ENCODE measurements at regions not wholly inside any gene's neighbourhood (a gene's known extent, or its start where the extent isn't known, plus 50 kb on each side); places are given as distances from the start of the nearest gene placed in this dataset.
"Not testable (repeated sequence)": the region's sequence is repeated elsewhere in the genome, so short reads cannot be mapped to it uniquely, and the experiment has no call there.

DNA sequence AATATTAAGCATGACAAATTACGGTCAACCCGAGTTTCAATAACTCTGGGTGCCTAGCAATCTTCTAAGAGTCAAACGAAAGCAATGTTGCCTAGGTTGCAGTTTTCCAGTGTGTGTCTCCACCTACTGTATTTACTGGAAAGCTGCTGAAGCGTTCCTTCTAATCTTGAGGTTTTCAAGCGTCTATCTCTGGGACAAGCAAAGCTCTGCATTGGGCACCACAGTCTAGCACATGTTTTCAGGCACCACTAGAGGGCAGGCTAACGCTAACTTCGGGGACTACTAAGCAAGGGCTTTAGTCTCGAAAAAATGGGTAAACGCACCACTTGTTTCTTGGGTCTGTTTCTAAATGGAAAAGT, 82.7 kb upstream of the KIF2A start:
- Mint-ChIP-seq H3K27ac (peak overlapping the region; percentile 85), H3K4me1 (ENCODE audit: low read depth) (peaks cover 22% of the 10 kb centered on the region), H3K27me3 (ENCODE audit: low read depth) (peaks cover 14% of the 10 kb centered on the region), H3K4me3 (peak overlapping the region; percentile 81), H3K9me3 (peaks cover 18% of the 10 kb centered on the region)
- not testable (repeated sequence) for H3K36me3 Mint-ChIP-seq (ENCODE audit: low read depth)

DNA sequence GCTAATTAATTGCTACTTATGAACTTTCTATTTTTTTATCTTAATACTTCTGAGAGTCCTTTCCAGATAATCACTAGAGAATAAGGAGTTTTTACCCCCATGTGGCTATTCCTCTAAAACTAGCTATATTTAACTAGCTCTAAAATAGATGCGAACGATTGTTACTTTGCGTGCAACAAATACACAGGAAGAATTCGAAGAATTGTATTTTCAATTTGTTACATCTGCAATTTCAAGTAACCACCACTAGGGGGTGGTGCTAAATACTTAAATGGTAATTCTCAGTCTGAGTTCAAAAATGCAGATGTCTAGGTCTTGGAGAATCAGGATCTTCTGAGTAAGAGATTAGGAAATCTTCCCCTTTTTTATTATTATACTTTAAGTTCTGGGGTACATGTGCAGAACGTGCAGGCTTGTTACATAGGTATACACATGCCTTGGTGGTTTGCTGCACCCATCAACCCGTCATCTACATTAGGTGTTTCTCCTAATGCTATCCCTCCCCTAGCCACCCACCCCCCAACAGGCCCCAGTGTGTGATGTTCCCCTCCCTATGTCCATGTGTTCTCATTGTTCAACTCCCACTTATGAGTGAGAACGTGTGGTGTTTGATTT, 80.9 kb upstream of the KIF2A start:
- peak overlapping the region; percentile 71 for H3K27ac Mint-ChIP-seq
- H3K27me3 Mint-ChIP-seq (ENCODE audit: low read depth); H3K4me3 Mint-ChIP-seq: not testable (repeated sequence)

DNA sequence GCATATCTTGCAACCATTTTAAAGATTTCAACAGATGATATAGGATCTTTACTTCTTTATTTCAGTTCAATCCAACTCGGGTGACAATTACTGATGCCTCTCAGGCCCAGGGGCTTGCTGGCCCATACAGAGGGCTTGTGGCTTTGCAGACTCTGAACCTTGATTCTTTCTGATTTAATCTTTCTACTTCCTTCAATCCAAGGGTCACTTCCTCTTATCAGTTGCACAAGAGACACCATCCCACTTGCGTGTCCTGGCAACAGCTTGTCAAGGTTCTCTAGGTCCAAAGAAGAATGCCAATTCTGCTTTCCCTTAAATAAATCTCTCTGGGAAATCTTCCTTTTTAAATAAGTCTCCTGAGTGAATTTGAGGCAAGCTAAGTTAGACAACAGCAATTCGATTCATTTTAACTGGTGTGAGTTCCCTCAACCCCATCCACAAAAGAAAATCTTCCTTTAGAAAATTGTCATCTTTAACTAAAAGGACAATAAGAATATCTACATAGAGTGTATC, 75.1 kb upstream of the KIF2A start:
- H3K4me3 Mint-ChIP-seq; H3K9me3 Mint-ChIP-seq; H3K27ac Mint-ChIP-seq; H3K36me3 Mint-ChIP-seq (ENCODE audit: low read depth); H3K27me3 Mint-ChIP-seq (ENCODE audit: low read depth): not testable (repeated sequence)
- H3K4me1 Mint-ChIP-seq (ENCODE audit: low read depth): peaks cover 18% of the 10 kb centered on the region

More for the DNA sequence above, 80.9 kb upstream of the KIF2A start:
- H3K36me3 Mint-ChIP-seq (ENCODE audit: low read depth): not testable (repeated sequence)
- Mint-ChIP-seq H3K4me1 (ENCODE audit: low read depth) (peaks cover 23% of the 10 kb centered on the region), H3K9me3 (peaks cover 20% of the 10 kb centered on the region)

DNA sequence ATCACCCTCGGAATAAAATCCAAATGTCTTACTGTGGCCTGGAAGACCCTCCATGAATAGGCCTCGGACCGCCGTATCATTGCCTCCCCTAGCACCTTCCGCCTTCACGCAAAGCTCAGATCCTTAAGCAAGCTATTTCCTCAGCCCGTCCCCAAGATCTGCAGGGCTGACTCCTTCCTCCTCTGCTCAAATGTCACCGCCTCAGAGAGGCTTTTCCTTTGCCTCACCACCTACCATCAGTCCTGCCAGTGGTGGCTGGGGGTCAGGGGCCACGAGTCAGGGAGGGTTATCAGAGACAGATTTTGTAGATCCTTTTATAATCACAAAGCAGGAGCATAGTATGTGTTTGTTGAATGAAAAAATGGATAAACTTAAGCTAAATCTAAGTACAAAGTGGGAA, 74.4 kb upstream of the KIF2A start:
- Mint-ChIP-seq H3K4me1 (ENCODE audit: low read depth) (peaks cover 18% of the 10 kb centered on the region), H3K36me3 (ENCODE audit: low read depth) (peaks cover 10% of the 10 kb centered on the region), H3K9me3 (peaks cover 4% of the 10 kb centered on the region), H3K4me3 (no peak overlapping the region), H3K27ac (no peak overlapping the region), H3K27me3 (ENCODE audit: low read depth) (no peaks in the 10 kb centered on the region)

DNA sequence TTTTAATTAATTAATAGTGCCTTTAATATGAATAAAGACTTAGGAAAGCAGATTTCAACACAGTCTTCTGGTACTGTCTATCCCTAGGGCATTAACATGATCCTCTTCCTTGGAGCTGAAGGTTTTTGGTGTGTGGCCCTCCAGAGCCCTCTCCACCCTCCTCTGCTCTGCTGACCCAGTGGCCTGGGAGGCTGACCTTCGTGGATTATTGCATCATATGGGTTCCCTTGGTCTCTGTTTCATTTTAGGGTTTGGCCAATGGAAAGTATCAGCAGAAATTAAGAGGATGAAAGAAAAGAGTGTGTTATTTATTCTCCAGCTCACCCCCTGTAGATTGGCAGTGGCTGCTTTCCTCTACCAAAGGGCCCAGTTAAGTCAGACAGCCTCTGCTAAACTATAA, 73.8 kb upstream of the KIF2A start:
- not testable (repeated sequence) for H3K27ac Mint-ChIP-seq; H3K36me3 Mint-ChIP-seq (ENCODE audit: low read depth); H3K9me3 Mint-ChIP-seq; H3K27me3 Mint-ChIP-seq (ENCODE audit: low read depth); H3K4me3 Mint-ChIP-seq
- H3K4me1 Mint-ChIP-seq (ENCODE audit: low read depth): peaks cover 21% of the 10 kb centered on the region

DNA sequence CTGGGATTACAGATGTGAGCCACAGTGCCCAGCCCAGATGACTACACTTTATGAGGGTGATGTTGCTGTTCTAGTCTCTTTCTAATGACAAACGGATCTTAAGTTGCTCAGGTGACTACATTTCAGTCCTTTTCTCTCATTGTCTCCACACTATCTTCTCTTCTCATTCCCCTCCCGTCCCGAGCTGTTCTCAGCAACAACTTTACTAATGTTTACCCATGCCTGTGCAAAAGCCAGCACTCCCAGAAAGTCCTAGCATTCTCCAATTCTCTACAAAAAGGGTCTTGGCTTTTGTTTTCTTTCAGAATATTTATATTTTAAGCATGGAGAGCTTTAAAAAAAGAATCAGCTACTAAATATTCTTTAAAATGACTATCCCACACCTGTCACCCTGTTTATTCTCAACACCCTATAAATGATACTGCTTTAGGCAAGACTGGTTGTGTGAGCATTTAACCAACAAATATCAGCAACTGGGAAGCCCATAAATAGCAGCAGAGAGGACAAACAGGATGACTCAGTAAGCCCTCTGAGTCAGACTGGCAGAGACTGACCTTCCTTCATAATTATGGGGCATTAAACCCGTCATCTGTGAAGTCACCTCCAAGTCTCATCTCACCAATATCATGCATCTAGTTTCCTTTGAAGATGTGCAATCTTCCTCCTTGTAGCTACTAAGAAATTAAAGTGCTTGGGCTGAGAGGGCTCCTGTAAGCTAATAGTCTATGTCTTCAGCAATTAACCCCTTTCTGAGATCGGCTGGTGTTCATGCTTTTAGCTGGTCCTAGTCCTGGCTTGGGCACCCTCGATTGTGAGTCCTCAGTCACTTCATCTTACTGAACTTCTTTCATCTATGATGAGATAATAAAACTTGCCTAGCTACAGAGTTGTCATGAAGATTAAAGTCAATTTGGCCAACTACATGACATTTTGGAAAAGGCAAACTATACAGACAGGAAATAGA, 72.6 kb upstream of the KIF2A start:
- not testable (repeated sequence) for H3K36me3 Mint-ChIP-seq (ENCODE audit: low read depth); H3K9me3 Mint-ChIP-seq; H3K27me3 Mint-ChIP-seq (ENCODE audit: low read depth); H3K27ac Mint-ChIP-seq; H3K4me3 Mint-ChIP-seq
- peaks cover 20% of the 10 kb centered on the region for H3K4me1 Mint-ChIP-seq (ENCODE audit: low read depth)

DNA sequence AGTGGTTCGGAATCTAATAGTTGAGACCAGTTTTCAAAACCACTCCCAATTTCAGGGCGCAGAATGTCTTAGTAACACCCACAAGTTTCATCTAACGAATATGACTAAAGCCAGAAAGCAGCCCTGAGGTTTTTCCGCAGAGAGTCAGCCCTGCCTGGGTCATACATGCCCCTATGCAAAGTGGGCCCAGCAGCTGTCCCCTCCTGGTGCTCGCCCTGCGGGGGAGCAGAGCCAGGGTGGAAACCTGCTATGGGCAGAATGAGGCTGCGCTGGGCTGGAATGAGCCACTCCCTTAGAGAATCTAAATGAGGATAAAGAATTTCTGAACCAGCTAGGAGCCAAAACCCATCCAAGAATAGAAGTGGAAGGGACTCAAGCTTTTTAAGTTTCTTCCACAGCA, 69.4 kb upstream of the KIF2A start:
- H3K4me3 Mint-ChIP-seq; H3K36me3 Mint-ChIP-seq (ENCODE audit: low read depth); H3K9me3 Mint-ChIP-seq; H3K27me3 Mint-ChIP-seq (ENCODE audit: low read depth): not testable (repeated sequence)
- peak overlapping the region; percentile 18 for H3K27ac Mint-ChIP-seq
- H3K4me1 Mint-ChIP-seq (ENCODE audit: low read depth): peaks cover 18% of the 10 kb centered on the region

DNA sequence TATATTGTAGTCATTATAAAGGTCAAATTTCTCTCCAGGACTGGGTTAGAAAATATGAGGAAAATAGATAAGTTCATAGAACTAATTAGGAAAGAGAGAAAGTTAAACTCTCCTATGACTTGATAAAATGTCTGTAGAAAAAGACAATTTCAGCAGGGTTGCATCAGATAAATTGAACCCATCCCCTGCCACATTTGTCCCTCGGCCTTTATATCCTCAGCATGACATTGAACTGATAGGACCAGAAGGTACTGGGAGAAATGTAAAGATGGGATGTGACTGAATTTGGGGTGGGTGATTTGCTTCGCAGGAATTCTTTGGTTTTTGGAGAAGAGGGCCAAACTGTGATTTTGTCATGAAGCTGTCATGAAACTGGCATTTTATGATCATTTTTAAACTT, 68.1 kb upstream of the KIF2A start:
- H3K36me3 Mint-ChIP-seq (ENCODE audit: low read depth); H3K27ac Mint-ChIP-seq: not testable (repeated sequence)
- peaks cover 19% of the 10 kb centered on the region for H3K4me1 Mint-ChIP-seq (ENCODE audit: low read depth)

DNA sequence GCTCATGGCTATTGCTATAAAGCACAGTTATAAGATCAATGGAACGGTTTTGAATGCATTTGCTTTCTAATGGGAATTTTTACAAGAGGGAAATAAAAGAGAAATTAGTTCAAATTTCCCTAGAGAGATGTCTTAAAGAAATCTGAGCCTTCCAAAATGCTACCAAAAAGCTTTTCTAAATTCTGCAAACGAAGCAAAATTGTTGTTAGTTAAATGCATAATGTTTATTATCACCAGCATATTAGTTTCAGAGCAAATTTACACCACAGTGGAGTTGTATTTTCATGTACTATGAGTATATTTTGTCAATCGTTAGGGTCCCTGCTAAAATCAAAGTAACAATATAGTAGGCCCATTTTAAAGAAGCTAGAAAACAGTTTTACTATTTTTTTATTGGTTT, 67.4 kb upstream of the KIF2A start:
- H3K4me3 Mint-ChIP-seq: not testable (repeated sequence)

More for the DNA sequence above, 68.1 kb upstream of the KIF2A start:
- not testable (repeated sequence) for H3K4me3 Mint-ChIP-seq; H3K27me3 Mint-ChIP-seq (ENCODE audit: low read depth); H3K9me3 Mint-ChIP-seq

DNA sequence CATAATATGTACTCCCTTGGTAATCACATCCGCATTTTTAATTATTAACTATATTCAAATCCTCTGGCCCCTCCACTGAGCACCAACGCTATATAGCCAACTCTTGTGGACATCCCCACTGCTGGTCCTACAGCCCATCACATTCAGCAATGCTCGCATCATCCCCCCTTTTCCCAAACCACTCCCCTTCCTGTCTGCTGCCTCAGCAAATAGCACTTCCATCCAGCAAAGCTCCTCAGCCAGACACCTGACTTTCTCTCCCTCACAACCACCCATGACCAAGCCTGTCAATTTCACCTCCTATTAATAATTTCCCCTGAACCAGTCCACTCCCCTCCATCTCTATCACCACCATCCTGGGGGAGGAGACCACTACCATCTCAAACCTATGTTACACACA, 65.5 kb upstream of the KIF2A start:
- peaks cover 19% of the 10 kb centered on the region for H3K4me1 Mint-ChIP-seq (ENCODE audit: low read depth)
- H3K36me3 Mint-ChIP-seq (ENCODE audit: low read depth); H3K9me3 Mint-ChIP-seq; H3K4me3 Mint-ChIP-seq; H3K27ac Mint-ChIP-seq; H3K27me3 Mint-ChIP-seq (ENCODE audit: low read depth): not testable (repeated sequence)

More for the DNA sequence above, 67.4 kb upstream of the KIF2A start:
- H3K36me3 Mint-ChIP-seq (ENCODE audit: low read depth); H3K27ac Mint-ChIP-seq; H3K27me3 Mint-ChIP-seq (ENCODE audit: low read depth); H3K9me3 Mint-ChIP-seq: not testable (repeated sequence)
- H3K4me1 Mint-ChIP-seq (ENCODE audit: low read depth): peaks cover 19% of the 10 kb centered on the region

DNA sequence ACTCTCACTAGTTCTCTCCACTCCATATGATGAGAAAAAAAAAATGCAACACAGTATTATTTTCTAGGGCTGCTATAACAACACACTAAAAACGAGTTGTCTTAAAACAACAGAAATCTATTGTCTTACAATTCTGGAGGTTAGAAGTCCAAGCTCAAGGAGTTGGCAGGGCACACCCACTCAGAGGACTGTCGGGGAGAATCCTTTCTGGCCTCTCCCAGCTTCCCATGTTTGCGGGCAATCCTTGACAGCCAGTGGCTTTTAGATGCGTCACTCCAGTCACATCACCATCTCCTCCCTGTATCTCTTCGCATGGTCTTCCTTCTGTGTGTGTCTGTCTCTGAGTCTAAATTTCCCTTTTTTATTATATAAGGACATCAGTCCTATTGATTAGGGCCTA, 64.0 kb upstream of the KIF2A start:
- H3K4me1 Mint-ChIP-seq (ENCODE audit: low read depth): peaks cover 18% of the 10 kb centered on the region
- not testable (repeated sequence) for H3K27me3 Mint-ChIP-seq (ENCODE audit: low read depth); H3K4me3 Mint-ChIP-seq; H3K27ac Mint-ChIP-seq; H3K9me3 Mint-ChIP-seq; H3K36me3 Mint-ChIP-seq (ENCODE audit: low read depth)

DNA sequence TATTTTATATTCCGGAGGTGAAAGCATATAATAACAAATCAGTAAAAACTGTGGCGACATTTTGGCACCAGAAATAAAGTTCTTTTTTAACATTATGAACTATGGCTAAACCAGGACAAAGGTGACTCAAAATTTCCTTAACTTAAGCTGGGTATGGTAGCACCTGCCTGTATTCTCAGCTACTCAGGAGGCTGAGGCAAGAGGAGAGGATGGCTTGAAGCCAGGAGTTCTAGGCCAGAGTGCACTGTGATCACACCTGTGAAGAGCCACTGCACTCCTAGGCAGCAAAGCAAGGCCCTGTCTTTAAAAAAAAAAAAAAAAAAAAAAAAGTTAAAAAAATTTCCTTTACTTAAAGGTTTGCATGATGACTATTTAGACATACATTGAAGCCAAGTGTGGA, 63.0 kb upstream of the KIF2A start:
- H3K9me3 Mint-ChIP-seq; H3K36me3 Mint-ChIP-seq (ENCODE audit: low read depth); H3K27me3 Mint-ChIP-seq (ENCODE audit: low read depth); H3K27ac Mint-ChIP-seq; H3K4me3 Mint-ChIP-seq: not testable (repeated sequence)
- peaks cover 16% of the 10 kb centered on the region for H3K4me1 Mint-ChIP-seq (ENCODE audit: low read depth)

DNA sequence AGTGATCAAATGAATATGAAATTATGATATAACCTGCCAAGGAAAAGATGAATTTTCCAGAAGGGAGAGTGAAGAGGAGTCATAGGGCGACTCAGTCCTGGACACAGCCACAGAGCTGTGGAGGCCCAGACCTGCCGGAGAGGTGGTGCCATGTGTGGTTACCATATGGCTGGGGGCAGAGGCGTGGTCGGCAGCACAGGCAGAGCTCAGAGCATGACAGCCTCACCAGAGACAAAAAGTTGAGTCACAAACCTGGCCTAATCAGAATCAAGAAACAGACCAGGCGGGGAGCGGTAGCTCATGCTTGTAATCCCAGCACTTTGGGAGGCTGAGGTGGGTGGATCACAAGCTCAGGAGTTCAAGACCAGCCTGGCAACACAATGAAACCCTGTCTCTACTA, 57.8 kb upstream of the KIF2A start:
- H3K36me3 Mint-ChIP-seq (ENCODE audit: low read depth); H3K27me3 Mint-ChIP-seq (ENCODE audit: low read depth); H3K9me3 Mint-ChIP-seq; H3K27ac Mint-ChIP-seq; H3K4me3 Mint-ChIP-seq; H3K4me1 Mint-ChIP-seq (ENCODE audit: low read depth): not testable (repeated sequence)

DNA sequence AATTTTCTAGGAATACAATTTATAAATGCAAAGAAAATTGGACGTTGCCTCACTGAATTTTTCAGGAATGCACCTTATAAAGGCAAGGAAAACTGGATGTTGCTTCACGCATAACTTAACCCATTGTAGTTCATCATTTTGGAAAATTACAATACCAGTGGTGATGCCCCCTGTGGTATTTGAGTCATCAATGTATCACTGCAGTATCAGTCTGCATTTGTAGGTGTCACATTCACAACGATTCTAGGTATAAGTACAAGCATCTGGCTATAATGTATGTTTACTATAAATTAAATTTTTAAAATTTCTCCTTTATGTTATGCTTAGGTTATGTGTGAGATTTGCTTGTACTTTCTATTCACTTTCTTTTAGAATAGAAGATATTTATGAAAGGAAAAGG, 55.9 kb upstream of the KIF2A start:
- H3K27ac Mint-ChIP-seq; H3K9me3 Mint-ChIP-seq; H3K27me3 Mint-ChIP-seq (ENCODE audit: low read depth); H3K4me3 Mint-ChIP-seq; H3K36me3 Mint-ChIP-seq (ENCODE audit: low read depth): not testable (repeated sequence)
- peaks cover 11% of the 10 kb centered on the region for H3K4me1 Mint-ChIP-seq (ENCODE audit: low read depth)

DNA sequence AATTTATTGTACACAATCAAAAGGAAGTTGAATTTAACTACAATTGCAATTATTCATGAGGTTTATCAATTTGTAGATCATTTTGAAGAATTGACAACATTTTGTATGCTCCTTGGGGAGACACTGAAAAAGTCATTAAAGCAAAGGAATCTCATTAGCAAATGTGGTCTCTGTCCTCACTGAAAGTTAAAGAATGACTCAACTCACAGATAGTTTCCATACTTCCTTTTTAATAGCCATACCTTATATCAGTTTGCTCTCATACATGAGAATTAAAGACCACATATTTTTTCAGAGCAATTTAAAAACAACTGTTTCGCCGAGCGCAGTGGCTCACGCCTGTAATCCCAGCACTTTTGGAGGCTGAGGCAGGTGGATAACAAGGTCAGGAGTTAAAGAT, 55.1 kb upstream of the KIF2A start:
- not testable (repeated sequence) for H3K4me3 Mint-ChIP-seq; H3K27ac Mint-ChIP-seq; H3K36me3 Mint-ChIP-seq (ENCODE audit: low read depth); H3K9me3 Mint-ChIP-seq; H3K27me3 Mint-ChIP-seq (ENCODE audit: low read depth)
- peaks cover 14% of the 10 kb centered on the region for H3K4me1 Mint-ChIP-seq (ENCODE audit: low read depth)
